Body of pancreas (tissue), 4 donors: ENCODE measurements at regions not wholly inside any gene's neighbourhood (a gene's known extent, or its start where the extent isn't known, plus 50 kb on each side); places are given as distances from the start of the nearest gene placed in this dataset.

Source experiments
- ATAC-seq: fragments of 150-250 bp; one replicate; pipeline ENCODE4 v1.9.1; 2016
- DNase-seq, 4 donors: peaks; one replicate each; pipeline ENCODE4 v3.0.0-alpha.2; 2019
- H3K27ac ChIP-seq, 4 donors: fragments of 200-600 bp; sonication (generic); 1 replicate in 3 of 4; 2 replicates in 1 of 4; pipeline versions ENCODE4 v1.5.1 to v1.6.1; 2016 to 2019; ENCODE audit warnings: mild to moderate bottlenecking in 1 of 4, mixed read lengths in 1 of 4, moderate library complexity in 1 of 4
- H3K27me3 ChIP-seq, 2 donors: fragments of 200-600 bp; sonication (generic); one replicate each; pipeline ENCODE4 v1.6.0; 2016; ENCODE audit warnings: mild to moderate bottlenecking in 1 of 2
- H3K36me3 ChIP-seq, 2 donors: fragments of 200-600 bp; sonication (generic); replicated peaks in 1 of 2; 2 replicates each; pipeline ENCODE4 v1.5.1; 2016; ENCODE audit warnings: low read depth in 2 of 2; ENCODE audit not compliant: insufficient read depth in 1 of 2
- H3K4me1 ChIP-seq: fragments of 200-600 bp; sonication (generic); one replicate; pipeline ENCODE4 v1.6.0; 2016
- H3K4me3 ChIP-seq, 2 donors: fragments of 200-600 bp; sonication (generic); 1 replicate in 1 of 2; 2 replicates in 1 of 2; pipeline ENCODE4 v1.5.1; 2016 to 2019
- H3K9me3 ChIP-seq, 3 donors: fragments of 200-600 bp; sonication (generic); 1 replicate in 2 of 3; 2 replicates in 1 of 3; pipeline ENCODE4 v1.5.1; 2016
- POLR2A ChIP-seq, 3 donors: fragments of 450-650 bp; IDR thresholded peaks; one replicate each; pipeline ENCODE4 v1.6.1; 2016; ENCODE audit warnings: antibody characterized with exemption in 3 of 3, mild to moderate bottlenecking in 2 of 3
- WGBS, 2 donors: methylation state at CpG; one replicate each; pipeline ENCODE4 v1.1.5; 2017; 5-methylcytosine and 5-hydroxymethylcytosine counted together
- intact Hi-C: fragments of 100-400 bp; cut with DNase I; formaldehyde crosslinking; loops from one replicate; pipeline ENCODE4 v1.15.1; 2023
- TF ChIP-seq, protein P1 (sequence below), 7 experiments: fragments of 450-650 bp in 4 of 7; fragments of 200-600 bp in 3 of 7; sonication (generic) in 3 of 7; IDR thresholded peaks; one replicate each; pipeline ENCODE4 v1.5.1; 2016 to 2019; ENCODE audit warnings: antibody characterized with exemption in 7 of 7

DNA sequence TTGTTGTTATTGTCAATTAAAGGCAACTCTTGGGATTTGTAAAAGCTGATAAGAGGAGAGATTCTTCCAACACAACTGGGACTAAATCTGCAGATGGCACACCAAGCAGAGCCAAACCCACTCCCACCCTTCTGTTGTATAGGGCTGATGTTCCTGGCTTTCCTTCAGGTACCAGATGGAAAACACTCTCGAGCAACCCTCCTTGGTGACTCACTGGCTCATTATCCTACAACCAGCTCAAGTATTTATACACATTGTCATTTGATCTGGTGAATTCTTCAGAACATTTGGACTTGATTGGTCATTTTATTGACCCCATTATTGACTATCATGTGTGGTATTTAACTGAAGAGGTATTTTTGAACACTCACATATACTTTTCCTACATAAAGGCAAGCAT is 190.3 kb upstream of the PCSK2 start:
- Histone ChIP-seq H3K36me3 (no peaks in the 10 kb centered on the region), H3K9me3 (no peaks in the 10 kb centered on the region), H3K27ac (no peak overlapping the region), H3K4me1 (no peaks in the 10 kb centered on the region), H3K4me3 (no peak overlapping the region), H3K27me3 (no peaks in the 10 kb centered on the region)
- ATAC-seq (no peak), DNase-seq (no peak)
- WGBS, 2 donors: 50 to 73% methylated on average over 1 of the region's 1 CpG
- no peak for TF ChIP-seq POLR2A (IDR thresholded peaks at IDR 0.05)
- TF ChIP-seq, protein P1, sequence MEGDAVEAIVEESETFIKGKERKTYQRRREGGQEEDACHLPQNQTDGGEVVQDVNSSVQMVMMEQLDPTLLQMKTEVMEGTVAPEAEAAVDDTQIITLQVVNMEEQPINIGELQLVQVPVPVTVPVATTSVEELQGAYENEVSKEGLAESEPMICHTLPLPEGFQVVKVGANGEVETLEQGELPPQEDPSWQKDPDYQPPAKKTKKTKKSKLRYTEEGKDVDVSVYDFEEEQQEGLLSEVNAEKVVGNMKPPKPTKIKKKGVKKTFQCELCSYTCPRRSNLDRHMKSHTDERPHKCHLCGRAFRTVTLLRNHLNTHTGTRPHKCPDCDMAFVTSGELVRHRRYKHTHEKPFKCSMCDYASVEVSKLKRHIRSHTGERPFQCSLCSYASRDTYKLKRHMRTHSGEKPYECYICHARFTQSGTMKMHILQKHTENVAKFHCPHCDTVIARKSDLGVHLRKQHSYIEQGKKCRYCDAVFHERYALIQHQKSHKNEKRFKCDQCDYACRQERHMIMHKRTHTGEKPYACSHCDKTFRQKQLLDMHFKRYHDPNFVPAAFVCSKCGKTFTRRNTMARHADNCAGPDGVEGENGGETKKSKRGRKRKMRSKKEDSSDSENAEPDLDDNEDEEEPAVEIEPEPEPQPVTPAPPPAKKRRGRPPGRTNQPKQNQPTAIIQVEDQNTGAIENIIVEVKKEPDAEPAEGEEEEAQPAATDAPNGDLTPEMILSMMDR (IDR thresholded peaks at IDR 0.05): no peak
- intact Hi-C loops: no loop called here

DNA sequence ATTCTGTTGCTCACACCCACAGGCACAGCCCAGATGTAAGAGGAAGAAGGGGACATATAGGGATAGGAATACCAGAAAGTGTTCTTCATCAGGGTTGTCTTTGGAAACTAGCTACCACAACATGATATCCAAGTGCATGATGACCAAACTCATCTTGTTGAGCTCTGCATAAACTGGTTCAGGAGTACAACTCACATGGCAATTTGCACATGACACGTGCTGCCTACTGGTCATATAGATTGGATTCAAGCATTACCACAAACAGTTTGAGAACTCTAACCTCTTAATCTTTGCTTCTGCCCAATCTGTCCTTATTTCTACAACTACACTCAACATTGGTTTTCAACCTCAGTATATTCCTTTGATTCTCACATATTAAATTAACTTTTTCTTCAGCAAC is 184.7 kb upstream of the PCSK2 start:
- WGBS, 2 donors: 84 to 88% methylated on average over 1 of the region's 1 CpG
- H3K27me3 ChIP-seq: no peaks in the 10 kb centered on the region
- H3K36me3 ChIP-seq: no peaks in the 10 kb centered on the region
- no peak for ATAC-seq
- intact Hi-C loops: no loop called here
- no peak for DNase-seq
- no peaks in the 10 kb centered on the region for H3K4me1 ChIP-seq
- no peaks in the 10 kb centered on the region for H3K9me3 ChIP-seq
- H3K27ac ChIP-seq: no peak overlapping the region
- TF ChIP-seq, protein P1 (IDR thresholded peaks at IDR 0.05): no peak
- no peak for TF ChIP-seq POLR2A (IDR thresholded peaks at IDR 0.05)
- H3K4me3 ChIP-seq: no peak overlapping the region

DNA sequence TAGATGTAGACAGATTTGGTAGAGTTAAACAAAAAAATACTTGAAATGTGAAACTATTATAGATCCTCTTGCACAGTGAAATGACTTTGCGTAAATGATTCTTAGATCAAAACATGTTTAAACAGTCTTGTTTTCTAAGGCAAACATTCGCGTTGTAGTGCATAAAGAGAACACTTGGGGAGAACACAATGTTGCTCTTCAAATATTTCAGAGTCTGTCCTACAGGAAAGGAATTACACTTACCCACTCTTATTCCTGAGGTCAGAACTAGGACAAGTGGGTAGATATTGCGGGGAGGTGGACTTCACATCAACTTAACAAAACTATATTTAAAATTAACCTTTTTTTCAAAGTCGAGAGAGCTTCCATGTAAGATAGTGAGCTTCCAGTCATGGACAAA is 183.5 kb upstream of the PCSK2 start:
- ATAC-seq: no peak
- intact Hi-C loops: no loop called here
- 78 to 84% methylated on average over 5 of the region's 5 CpGs for WGBS, 2 donors
- H3K4me1 ChIP-seq: no peaks in the 10 kb centered on the region
- no peaks in the 10 kb centered on the region for H3K36me3 ChIP-seq
- no peak for DNase-seq
- H3K4me3 ChIP-seq: no peak overlapping the region
- no peaks in the 10 kb centered on the region for H3K27me3 ChIP-seq
- no peaks in the 10 kb centered on the region for H3K9me3 ChIP-seq
- no peak overlapping the region for H3K27ac ChIP-seq
- TF ChIP-seq, protein P1 (IDR thresholded peaks at IDR 0.05): no peak
- no peak for TF ChIP-seq POLR2A (IDR thresholded peaks at IDR 0.05)

DNA sequence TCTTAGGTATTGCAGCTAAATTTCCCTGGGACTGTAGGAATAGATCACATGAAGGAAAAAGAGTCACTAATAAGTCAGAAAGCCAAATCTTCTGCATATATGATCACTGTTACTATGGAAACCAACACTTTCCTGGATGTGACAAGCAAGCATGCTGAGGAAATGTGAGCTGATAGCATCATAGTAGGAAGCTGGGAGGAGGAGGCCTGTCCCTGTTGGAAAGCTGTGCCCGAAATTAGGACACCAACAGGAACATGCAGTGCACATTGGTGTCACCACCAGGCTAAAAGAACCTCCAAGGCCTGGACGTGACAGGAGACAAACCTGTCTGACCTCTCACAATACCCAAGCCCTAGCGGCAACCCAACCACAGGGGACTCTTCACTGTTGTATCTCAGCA is 181.9 kb upstream of the PCSK2 start:
- Histone ChIP-seq H3K27me3 (no peaks in the 10 kb centered on the region), H3K36me3 (no peaks in the 10 kb centered on the region), H3K4me1 (no peaks in the 10 kb centered on the region), H3K9me3 (no peaks in the 10 kb centered on the region), H3K27ac (no peak overlapping the region), H3K4me3 (no peak overlapping the region)
- WGBS, 2 donors: 61 to 67% methylated on average over 3 of the region's 3 CpGs
- no peak for ATAC-seq
- intact Hi-C loops: no loop called here
- TF ChIP-seq, protein P1 (IDR thresholded peaks at IDR 0.05): no peak
- TF ChIP-seq POLR2A (IDR thresholded peaks at IDR 0.05): no peak
- no peak for DNase-seq

DNA sequence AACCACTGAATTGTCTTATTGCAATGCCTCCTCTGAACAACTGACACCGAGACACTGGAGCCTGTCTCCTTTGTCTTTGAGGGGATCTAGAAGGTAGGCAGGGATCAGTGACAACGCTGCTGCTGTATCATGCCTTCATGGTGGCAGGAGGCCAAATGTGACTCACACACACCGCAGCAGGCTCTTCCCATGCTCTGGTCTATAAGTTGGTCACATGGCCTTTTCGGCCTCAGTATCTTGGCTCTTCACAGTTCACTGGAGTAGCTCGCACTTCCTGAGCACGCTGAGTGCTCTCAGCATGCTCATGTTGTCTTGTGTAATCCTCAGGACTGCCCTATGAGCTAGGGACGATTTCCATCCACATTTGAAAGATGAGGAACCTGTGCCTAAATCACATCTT is 167.4 kb upstream of the PCSK2 start:
- WGBS, 2 donors: 67 to 69% methylated on average over 6 to 7 of the region's 7 CpGs
- no peak for DNase-seq
- intact Hi-C loops: no loop called here
- H3K4me1 ChIP-seq: no peaks in the 10 kb centered on the region
- H3K36me3 ChIP-seq: no peaks in the 10 kb centered on the region
- no peak overlapping the region for H3K27ac ChIP-seq
- no peak for ATAC-seq
- H3K4me3 ChIP-seq: no peak overlapping the region
- no peaks in the 10 kb centered on the region for H3K27me3 ChIP-seq
- H3K9me3 ChIP-seq: no peaks in the 10 kb centered on the region
- TF ChIP-seq POLR2A (IDR thresholded peaks at IDR 0.05): no peak
- TF ChIP-seq, protein P1 (IDR thresholded peaks at IDR 0.05): no peak
